GM19240 (cell line): ENCODE measurements at regions not wholly inside any gene's neighbourhood (a gene's known extent, or its start where the extent isn't known, plus 50 kb on each side); places are given as distances from the start of the nearest gene placed in this dataset.
"Not testable (repeated sequence)": the region's sequence is repeated elsewhere in the genome, so short reads cannot be mapped to it uniquely, and the experiment has no call there.

Source experiments
- DNase-seq: peaks from one replicate; pipeline ENCODE4 v3.0.0; 2011; ENCODE audit warnings: low spot score; ENCODE audit not compliant: insufficient read length

- no peak for DNase-seq
Observed at GRCh38 chr9:28970241-28970654, 1397.0 kb upstream of the C9orf72 start.

GRCh38 chr9:28971881-28972280, 1398.6 kb upstream of the C9orf72 start:
- no peak for DNase-seq

GRCh38 chr9:28976250-28976649, 1403.0 kb upstream of the C9orf72 start:
- no peak for DNase-seq

- no peak for DNase-seq
Observed at GRCh38 chr9:28976684-28977083, 1403.4 kb upstream of the C9orf72 start.

- DNase-seq: no peak
Observed at GRCh38 chr9:28981129-28981528, 1407.8 kb upstream of the C9orf72 start.

- DNase-seq: no peak
Observed at GRCh38 chr9:28981711-28982110, 1408.4 kb upstream of the C9orf72 start.

- no peak for DNase-seq
Observed at GRCh38 chr9:28984016-28984415, 1410.7 kb upstream of the C9orf72 start.

- not testable (repeated sequence) for DNase-seq
Observed at GRCh38 chr9:28990009-28990408, 1416.7 kb upstream of the C9orf72 start.

GRCh38 chr9:28999057-28999456, 1425.8 kb upstream of the C9orf72 start:
- DNase-seq: no peak

GRCh38 chr9:28999806-29000205, 1426.5 kb upstream of the C9orf72 start:
- DNase-seq: no peak

GRCh38 chr9:29001006-29001405, 1427.7 kb upstream of the C9orf72 start:
- DNase-seq: no peak

- DNase-seq: no peak
Observed at GRCh38 chr9:29004988-29005387, 1431.7 kb upstream of the C9orf72 start.

GRCh38 chr9:29006628-29007027, 1433.3 kb upstream of the C9orf72 start:
- no peak for DNase-seq

- no peak for DNase-seq
Observed at GRCh38 chr9:29012911-29013310, 1439.6 kb upstream of the C9orf72 start.

- no peak for DNase-seq
Observed at GRCh38 chr9:29021632-29022031, 1448.4 kb upstream of the C9orf72 start.

GRCh38 chr9:29038332-29038731, 1465.1 kb upstream of the C9orf72 start:
- DNase-seq: no peak

- DNase-seq: no peak
Observed at GRCh38 chr9:29039258-29039657, 1466.0 kb upstream of the C9orf72 start.

- no peak for DNase-seq
Observed at GRCh38 chr9:29043072-29043471, 1469.8 kb upstream of the C9orf72 start.

GRCh38 chr9:29044959-29045358, 1471.7 kb upstream of the C9orf72 start:
- no peak for DNase-seq

GRCh38 chr9:29060041-29060440, 1486.8 kb upstream of the C9orf72 start:
- DNase-seq: no peak

- DNase-seq: no peak
Observed at GRCh38 chr9:29062446-29062845, 1489.2 kb upstream of the C9orf72 start.

GRCh38 chr9:29063031-29063430, 1489.8 kb upstream of the C9orf72 start:
- no peak for DNase-seq

- DNase-seq: no peak
Observed at GRCh38 chr9:29066141-29066640, 1492.9 kb upstream of the C9orf72 start.

GRCh38 chr9:29068461-29068860, 1495.2 kb upstream of the C9orf72 start:
- DNase-seq: no peak
